HG03354 (cell line): ENCODE measurements at regions not wholly inside any gene's neighbourhood (a gene's known extent, or its start where the extent isn't known, plus 50 kb on each side); places are given as distances from the start of the nearest gene placed in this dataset.

Source experiments
- ATAC-seq: cut with Tn5 transposase; IDR thresholded peaks from one replicate; pipeline ENCODE4 v1.9.1; 2021; ENCODE audit warnings: mild to moderate bottlenecking; ENCODE audit not compliant: unreplicated experiment, poor library complexity, severe bottlenecking

GRCh38 chr10:111750165-111750849 is 433.3 kb downstream of the GPAM start:
- no peak for ATAC-seq

- ATAC-seq, result peak; percentile 48
These were observed 427.1 kb downstream of the GPAM start for GRCh38 chr10:111756217-111757061.

GRCh38 chr10:111758593-111758992 is 425.0 kb downstream of the GPAM start:
- no peak for ATAC-seq

- no peak for ATAC-seq
These were observed 421.5 kb downstream of the GPAM start for GRCh38 chr10:111762114-111762513.

GRCh38 chr10:111765216-111765615 is 418.3 kb downstream of the GPAM start:
- ATAC-seq, result no peak

- no peak for ATAC-seq
These were observed 417.1 kb downstream of the GPAM start for GRCh38 chr10:111766464-111766863.

- ATAC-seq, result no peak
These were observed 415.9 kb downstream of the GPAM start for GRCh38 chr10:111767661-111768060.

GRCh38 chr10:111773950-111774349 is 409.6 kb downstream of the GPAM start:
- no peak for ATAC-seq

GRCh38 chr10:111774486-111774885 is 409.1 kb downstream of the GPAM start:
- ATAC-seq, result no peak

GRCh38 chr10:111784436-111784835 is 399.1 kb downstream of the GPAM start:
- ATAC-seq, result no peak

GRCh38 chr10:111784946-111785465 is 398.6 kb downstream of the GPAM start:
- ATAC-seq, result no peak

GRCh38 chr10:111785921-111786320 is 397.6 kb downstream of the GPAM start:
- ATAC-seq, result no peak

- ATAC-seq, result no peak
These were observed 393.7 kb downstream of the GPAM start for GRCh38 chr10:111789821-111790220.

- no peak for ATAC-seq
These were observed 381.7 kb downstream of the GPAM start for GRCh38 chr10:111801841-111802240.

GRCh38 chr10:111804781-111805180 is 378.8 kb downstream of the GPAM start:
- ATAC-seq, result no peak

- no peak for ATAC-seq
These were observed 372.0 kb downstream of the GPAM start for GRCh38 chr10:111811517-111811916.

- ATAC-seq, result no peak
These were observed 363.1 kb downstream of the GPAM start for GRCh38 chr10:111820471-111820870.

- no peak for ATAC-seq
These were observed 361.7 kb downstream of the GPAM start for GRCh38 chr10:111821871-111822270.

GRCh38 chr10:111822661-111823060 is 360.9 kb downstream of the GPAM start:
- no peak for ATAC-seq

GRCh38 chr10:111824128-111824527 is 359.4 kb downstream of the GPAM start:
- no peak for ATAC-seq

- ATAC-seq, result no peak
These were observed 353.2 kb downstream of the GPAM start for GRCh38 chr10:111830359-111830758.
